IMR-90 (cell line): ENCODE measurements at regions not wholly inside any gene's neighbourhood (a gene's known extent, or its start where the extent isn't known, plus 50 kb on each side); places are given as distances from the start of the nearest gene placed in this dataset.

Source experiments
- ATAC-seq: fragments of 200-7000 bp; cut with Tn5 transposase; 2 replicates; pipeline ENCODE4 v1.9.1; 2020; ENCODE audit warnings: low read depth, mild to moderate bottlenecking, moderate library complexity
- BruUV-seq: library from RNA; stranded (reverse); fragments of 400-500 nt; replicated peaks from 2 replicates; lab custom pipeline; 2021; lab: Mats Ljungman, UMichigan
- CTCF ChIA-PET: fragments of 300-600 bp; formaldehyde crosslinking; extraction: SDS; loops from one replicate; lab custom pipeline; 2021; ENCODE audit warnings: antibody characterized with exemption; lab: Yijun Ruan, JAX
- POLR2A ChIA-PET: fragments of 300-600 bp; sonication (Branson Sonifier 250); formaldehyde crosslinking; loops from one replicate; lab custom pipeline; 2022; ENCODE audit warnings: antibody characterized with exemption; ENCODE audit not compliant: unreplicated experiment; lab: Charles Lee
- DNase-seq: peaks from one replicate; pipeline ENCODE4 v3.0.0; 2013
- H2AFZ ChIP-seq: replicated peaks from 2 replicates; pipeline ENCODE3; 2013; ENCODE audit warnings: low read length, mild to moderate bottlenecking; ENCODE audit not compliant: poor library complexity
- H2AK5ac ChIP-seq: 2 replicates; pipeline ENCODE4 v1.6.1; 2013; ENCODE audit warnings: low read depth, low read length, inconsistent platforms
- H2AK9ac ChIP-seq: replicated peaks from 2 replicates; pipeline ENCODE3; 2013; ENCODE audit warnings: mild to moderate bottlenecking, low read depth, low read length, moderate library complexity; ENCODE audit not compliant: poor library complexity
- H2BK120ac ChIP-seq: 2 replicates; pipeline ENCODE4 v1.6.1; 2013; ENCODE audit warnings: low read depth, low read length, inconsistent platforms
- H2BK15ac ChIP-seq: 3 replicates; pipeline ENCODE4 v1.6.1; 2013; ENCODE audit warnings: low read depth, low read length, inconsistent platforms
- H2BK20ac ChIP-seq: 2 replicates; pipeline ENCODE4 v1.6.1; 2013; ENCODE audit warnings: low read depth, mild to moderate bottlenecking, inconsistent platforms, low read length, moderate library complexity
- H2BK5ac ChIP-seq: 2 replicates; pipeline ENCODE4 v1.6.1; 2013; ENCODE audit warnings: mild to moderate bottlenecking, low read depth, low read length, inconsistent platforms; ENCODE audit not compliant: poor library complexity, severe bottlenecking
- H3K14ac ChIP-seq: replicated peaks from 2 replicates; pipeline ENCODE4 v1.6.1; 2013; ENCODE audit warnings: low read depth, low read length, inconsistent platforms
- H3K18ac ChIP-seq: 2 replicates; pipeline ENCODE4 v1.6.1; 2013; ENCODE audit warnings: low read depth, low read length, control low read depth
- H3K23ac ChIP-seq: 2 replicates; pipeline ENCODE4 v1.6.1; 2013; ENCODE audit warnings: low read depth, low read length, inconsistent platforms
- H3K27ac ChIP-seq: 2 replicates; pipeline ENCODE4 v1.5.1; 2013; ENCODE audit warnings: mild to moderate bottlenecking, control low read depth, low read length; ENCODE audit not compliant: insufficient read depth
- H3K27me3 ChIP-seq: 2 replicates; pipeline ENCODE4 v1.6.1; 2013; ENCODE audit warnings: low read length; ENCODE audit not compliant: control insufficient read depth, insufficient read depth
- H3K36me3 ChIP-seq: 2 replicates; pipeline ENCODE4 v1.6.1; 2013; ENCODE audit warnings: low read length, mixed read lengths; ENCODE audit not compliant: control insufficient read depth, insufficient read depth
- H3K4ac ChIP-seq: 2 replicates; pipeline ENCODE4 v1.6.1; 2013; ENCODE audit warnings: low read depth, low read length, inconsistent platforms
- H3K4me1 ChIP-seq: 2 replicates; pipeline ENCODE4 v1.6.1; 2013; ENCODE audit warnings: low read length, mixed read lengths; ENCODE audit not compliant: control insufficient read depth, insufficient read depth
- H3K4me2 ChIP-seq: 2 replicates; pipeline ENCODE4 v1.6.1; 2013; ENCODE audit warnings: low read depth, mild to moderate bottlenecking, control low read depth, low read length, moderate library complexity
- H3K4me3 ChIP-seq: 2 replicates; pipeline ENCODE4 v1.5.1; 2013; ENCODE audit warnings: low read depth, mild to moderate bottlenecking, control low read depth, low read length, moderate library complexity; ENCODE audit not compliant: insufficient read depth
- H3K56ac ChIP-seq: 2 replicates; pipeline ENCODE4 v1.6.1; 2013; ENCODE audit warnings: low read length, inconsistent platforms; ENCODE audit not compliant: insufficient read depth; ENCODE audit errors: extremely low read depth
- H3K79me1 ChIP-seq, 2 experiments: 2 replicates each; pipeline ENCODE4 v1.6.1; 2013; ENCODE audit warnings: low read length in 2 of 2, inconsistent platforms in 1 of 2, low read depth in 1 of 2
- H3K9ac ChIP-seq: 2 replicates; pipeline ENCODE4 v1.6.1; 2013; ENCODE audit warnings: low read depth, low read length, control low read depth
- H3K9me1 ChIP-seq: 2 replicates; pipeline ENCODE4 v1.6.1; 2013; ENCODE audit warnings: low read length, inconsistent platforms; ENCODE audit not compliant: insufficient read depth
- H3K9me3 ChIP-seq: 2 replicates; pipeline ENCODE4 v1.6.1; 2013; ENCODE audit warnings: low read length; ENCODE audit not compliant: control insufficient read depth, insufficient read depth
- H4K20me1 ChIP-seq: 2 replicates; pipeline ENCODE4 v1.6.1; 2013; ENCODE audit warnings: low read length, inconsistent platforms; ENCODE audit not compliant: insufficient read depth
- H4K5ac ChIP-seq: 2 replicates; pipeline ENCODE4 v1.6.1; 2013; ENCODE audit warnings: mild to moderate bottlenecking, low read depth, low read length, control low read depth
- H4K8ac ChIP-seq, 2 experiments: 2 replicates each; pipeline ENCODE4 v1.6.1; 2013; ENCODE audit warnings: low read depth in 2 of 2, low read length in 2 of 2, control low read depth in 1 of 2, inconsistent platforms in 1 of 2
- H4K91ac ChIP-seq: 2 replicates; pipeline ENCODE4 v1.6.1; 2013; ENCODE audit warnings: low read depth, low read length, inconsistent platforms; ENCODE audit not compliant: insufficient read depth
- BHLHE40 ChIP-seq: fragments of 150-350 bp; IDR thresholded peaks from 2 replicates; pipeline ENCODE4 v1.6.1; 2016; ENCODE audit warnings: mild to moderate bottlenecking, low read depth, low read length
- CEBPB ChIP-seq: IDR thresholded peaks from 2 replicates; pipeline ENCODE4 v1.6.1; 2012; ENCODE audit warnings: low read depth, low read length, improper control_type of control experiment
- CTCF ChIP-seq: conservative IDR thresholded peaks from 2 replicates; pipeline ENCODE4 v1.5.1; 2012; ENCODE audit warnings: mild to moderate bottlenecking, low read depth, low read length, improper control_type of control experiment
- MAZ ChIP-seq: IDR thresholded peaks from 2 replicates; pipeline ENCODE4 v1.6.1; 2012; ENCODE audit warnings: low read depth, mild to moderate bottlenecking, low read length, improper control_type of control experiment, moderate library complexity, borderline replicate concordance
- NFE2L2 ChIP-seq: fragments of 150-350 bp; IDR thresholded peaks from 2 replicates; pipeline ENCODE4 v1.6.1; 2016; ENCODE audit warnings: low read depth, mild to moderate bottlenecking, low read length
- POLR2A ChIP-seq: IDR thresholded peaks from 2 replicates; pipeline ENCODE4 v1.6.1; 2012; ENCODE audit warnings: mild to moderate bottlenecking, low read depth, low read length
- SMC3 ChIP-seq: fragments of 150-350 bp; IDR thresholded peaks from 2 replicates; pipeline ENCODE4 v1.6.1; 2016; ENCODE audit warnings: low read depth, mild to moderate bottlenecking, antibody characterized with exemption, low read length, moderate library complexity
- USF2 ChIP-seq: fragments of 150-350 bp; IDR thresholded peaks from 2 replicates; pipeline ENCODE4 v1.6.1; 2017; ENCODE audit warnings: mild to moderate bottlenecking, antibody characterized with exemption, low read length, low read depth
- WGBS, 2 experiments: methylation state at CpG; one replicate each; pipeline versions ENCODE4 v1.1.5 to v1.1.7; 2013; ENCODE audit warnings: missing lambda C conversion rate in 2 of 2; ENCODE audit not compliant: insufficient read length in 1 of 2; ENCODE audit errors: extremely low coverage in 2 of 2; 5-methylcytosine and 5-hydroxymethylcytosine counted together
- dilution Hi-C: fragments of 300-500 bp; cut with HindIII; formaldehyde crosslinking; loops from one replicate; pipeline ENCODE4 v1.14.3; 2018; ENCODE audit warnings: low sequenced_read_pairs; ENCODE audit not compliant: unreplicated experiment
- in situ Hi-C: fragments of 300-500 bp; cut with MboI; formaldehyde crosslinking; loops from 3 replicates; pipeline ENCODE4 v1.14.3; 2019; ENCODE audit warnings: low sequenced_read_pairs, inconsistent platforms, mixed read lengths
- intact Hi-C: fragments of 100-400 bp; cut with micrococcal nuclease; formaldehyde crosslinking; loops from 2 replicates; pipeline ENCODE4 v1.10.0; 2022

GRCh38 chr14:53356361-53357150 is 203.4 kb upstream of the DDHD1 start:
- peak; percentile 44 for DNase-seq
- Histone ChIP-seq H3K79me1 (no peaks in the 10 kb centered on the region), H2BK120ac (peak overlapping the region; percentile 74; the same call in 1 of the 2 replicates), H4K8ac (peak overlapping the region in 1 of 2 experiments; percentile 31; a peak in 1 of 4 replicates), H3K9me1 (peaks cover 17% of the 10 kb centered on the region), H4K5ac (peak overlapping the region; percentile 0; the same call in 1 of the 2 replicates), H3K9ac (no peak overlapping the region), H3K56ac (no peak overlapping the region), H3K36me3 (no peaks in the 10 kb centered on the region), H2AK5ac (peak overlapping the region; percentile 61; the same call in 1 of the 2 replicates), H3K4me3 (no peak overlapping the region), H2BK15ac (peak overlapping the region; percentile 6; the same call in 1 of the 3 replicates), H2AFZ (peak overlapping the region; percentile 65), H4K91ac (0 out of 2 replicates have a peak overlapping the region, but pooled peaks have one; percentile 8), H3K9me3 (no peaks in the 10 kb centered on the region), H3K18ac (peak overlapping the region; percentile 1; the same call in 1 of the 2 replicates), H4K20me1 (no peaks in the 10 kb centered on the region), H3K27ac (no peak overlapping the region), H3K23ac (0 out of 2 replicates have a peak overlapping the region, but pooled peaks have one; percentile 39), H3K27me3 (no peaks in the 10 kb centered on the region), H3K14ac (peak overlapping the region; percentile 63; the same call in 1 of the 2 replicates), H2BK20ac (peak overlapping the region; percentile 66), H2BK5ac (no peak overlapping the region), H3K4me2 (no peak overlapping the region), H2AK9ac (no peak overlapping the region), H3K4ac (peak overlapping the region; percentile 52), H3K4me1 (peaks cover 9% of the 10 kb centered on the region; the same call in 1 of the 2 replicates)
- dilution Hi-C loops (no loop called here), intact Hi-C loops (no loop called here), in situ Hi-C loops (no loop called here)
- ChIA-PET CTCF (interaction anchor here (0.6 to 1.8 kb wide), 5 partner anchors 11 to 1765 kb away, joined by 3 to 6 read pairs (median 3); no protein-coding TSS in a partner anchor), POLR2A (interaction anchor here (0.5 to 0.8 kb wide), 3 partner anchors 12 to 391 kb away, joined by 3 to 6 read pairs (median 3); no protein-coding TSS in a partner anchor)
- BruUV-seq: no TSS peak
- TF ChIP-seq SMC3: no peak
- no peak for TF ChIP-seq NFE2L2
- no peak for TF ChIP-seq BHLHE40
- TF ChIP-seq POLR2A: no peak
- no peak for TF ChIP-seq CTCF
- no peak for TF ChIP-seq MAZ
- TF ChIP-seq CEBPB: no peak
- TF ChIP-seq USF2: no peak
- no peak for ATAC-seq
- WGBS, 2 experiments: no CpG with 5 or more reads among the region's 4 CpGs
